GM18907 (cell line): ENCODE measurements at regions not wholly inside any gene's neighbourhood (a gene's known extent, or its start where the extent isn't known, plus 50 kb on each side); places are given as distances from the start of the nearest gene placed in this dataset.
"Not testable (repeated sequence)": the region's sequence is repeated elsewhere in the genome, so short reads cannot be mapped to it uniquely, and the experiment has no call there.

ENCODE experiments used
- ATAC-seq: cut with Tn5 transposase; IDR thresholded peaks from one replicate; pipeline ENCODE4 v1.9.1; 2021; ENCODE audit warnings: mild to moderate bottlenecking, moderate library complexity; ENCODE audit not compliant: unreplicated experiment

DNA sequence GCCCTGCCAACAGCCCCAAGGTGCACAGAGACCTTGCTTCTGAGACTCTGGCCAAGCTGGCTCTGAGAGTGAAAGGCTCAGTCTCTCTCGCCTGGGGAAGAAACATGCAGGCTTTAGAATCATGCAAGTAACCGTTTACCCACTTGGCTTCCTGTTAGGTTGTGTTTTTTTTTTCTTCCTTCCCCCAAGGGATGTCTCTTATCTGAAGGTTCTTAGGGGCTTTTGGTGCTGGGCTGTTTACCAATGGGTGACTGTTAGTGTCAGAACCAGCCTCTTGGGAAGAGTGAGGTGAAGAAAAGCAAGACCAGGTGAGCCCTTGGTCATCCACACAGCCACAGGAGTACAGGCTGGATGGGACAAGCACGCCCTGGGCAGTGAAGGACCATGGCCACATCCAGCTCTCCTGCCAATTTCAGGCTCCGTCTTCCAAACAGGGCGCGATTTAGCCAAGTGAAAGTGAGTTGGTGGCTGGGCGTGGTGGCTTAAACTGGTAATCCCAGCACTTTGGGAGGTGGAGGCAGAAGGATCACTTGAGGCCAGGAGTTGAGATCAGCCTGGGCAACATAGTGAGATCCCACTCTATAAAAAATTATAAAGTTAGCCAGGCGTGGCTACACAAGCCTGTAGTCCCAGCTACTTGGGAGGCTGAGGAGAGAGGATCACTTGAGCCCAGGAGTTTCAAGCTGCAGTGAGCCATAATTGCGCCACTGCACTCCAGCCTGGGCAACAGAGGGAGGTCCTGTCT is 76.3 kb upstream of the CUX1 start:
- ATAC-seq: peak; percentile 62

DNA sequence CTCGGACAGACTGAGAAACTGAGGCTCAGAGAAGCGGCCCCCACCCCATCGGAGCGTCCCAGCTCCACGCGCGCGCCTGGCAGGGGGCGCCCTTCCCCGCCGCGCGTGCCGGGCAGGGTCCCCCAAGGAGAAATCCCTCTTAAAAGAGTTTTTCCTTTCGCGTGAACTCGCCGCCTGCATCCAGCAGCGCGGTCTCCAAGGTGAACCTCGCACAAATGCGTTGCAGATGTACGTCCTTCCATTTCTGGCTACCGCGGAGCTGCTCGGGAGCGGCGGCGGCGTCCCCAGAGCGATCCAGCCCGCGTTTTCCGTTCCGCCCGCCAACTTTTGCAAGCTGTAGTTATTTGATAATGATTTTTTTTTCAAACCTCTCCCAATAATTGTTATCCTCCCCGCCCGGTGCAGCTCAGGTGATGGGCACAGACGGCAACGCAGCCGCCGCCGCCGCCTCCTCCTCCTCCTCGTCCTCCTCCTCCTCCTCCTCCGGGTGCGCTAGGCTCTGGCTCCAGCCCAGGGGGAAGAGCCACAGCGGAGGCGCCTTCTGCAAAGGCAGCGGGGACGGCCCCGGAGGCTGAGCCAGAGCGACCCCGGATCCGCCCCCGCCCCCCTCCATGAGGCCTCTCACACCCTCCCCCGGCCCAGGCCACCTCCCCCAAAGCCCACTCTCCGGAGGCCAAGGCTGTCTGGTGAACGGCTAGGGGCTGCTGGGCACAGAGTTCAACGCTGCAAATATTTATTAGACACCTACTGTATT is 74.0 kb upstream of the CUX1 start:
- no peak for ATAC-seq

DNA sequence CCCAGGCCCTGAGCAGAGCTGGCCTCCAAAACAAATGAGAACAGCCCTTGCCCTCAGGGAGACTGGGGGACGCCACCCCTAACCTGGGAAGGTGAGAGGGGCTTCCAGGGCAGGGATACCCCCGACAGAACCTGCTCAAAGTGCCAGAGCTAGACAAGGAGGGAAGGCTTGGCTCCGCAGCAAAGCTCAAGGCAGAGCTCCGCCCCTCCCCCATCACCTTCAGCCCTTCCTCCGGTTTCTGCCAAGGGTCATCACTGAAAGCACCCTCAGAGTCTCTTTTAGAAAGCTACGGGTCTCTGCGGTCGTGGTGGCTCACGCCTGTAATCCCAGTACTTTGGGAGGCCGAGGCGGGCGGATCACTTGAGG is 73.4 kb upstream of the CUX1 start:
- ATAC-seq: no peak

DNA sequence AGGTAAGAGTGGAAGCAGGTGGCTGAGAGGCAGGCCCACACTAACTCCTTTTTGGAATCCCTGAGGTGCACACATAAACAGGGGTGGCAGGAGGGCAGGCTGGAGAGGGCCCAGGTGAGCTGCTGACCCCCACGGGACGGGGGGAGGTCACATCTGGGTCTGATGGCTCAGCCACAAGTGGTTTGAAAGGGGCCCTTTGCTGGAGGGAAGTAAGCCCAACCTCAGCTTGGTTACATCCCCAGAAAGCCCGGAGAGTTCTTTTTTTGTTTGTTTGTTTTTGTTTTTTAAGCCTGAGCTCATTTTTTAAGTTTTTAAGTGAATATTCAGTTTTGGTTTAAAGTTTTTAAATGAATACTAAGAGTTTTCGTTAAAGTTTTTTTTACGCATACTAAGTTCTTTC is 72.8 kb upstream of the CUX1 start:
- ATAC-seq: no peak

DNA sequence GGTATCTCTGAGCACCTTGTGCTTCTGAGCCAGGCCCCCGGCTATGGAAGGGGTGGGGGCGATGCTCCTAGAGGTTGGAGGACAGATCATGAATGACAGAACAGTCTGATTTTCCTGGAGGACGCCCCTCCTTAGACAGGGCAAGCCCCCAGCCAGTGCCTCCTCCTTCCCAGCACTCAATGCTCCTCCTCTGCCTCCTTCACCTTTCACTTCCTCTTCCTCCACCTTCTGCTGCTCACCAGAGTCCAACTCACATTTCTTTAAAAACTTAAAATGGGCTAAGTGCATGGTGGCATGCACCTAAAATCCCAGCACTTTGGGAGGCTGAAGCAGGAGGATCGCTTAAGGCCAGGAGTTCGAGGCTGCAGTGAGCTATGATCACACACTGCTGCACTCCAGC is 71.1 kb upstream of the CUX1 start:
- ATAC-seq: no peak

DNA sequence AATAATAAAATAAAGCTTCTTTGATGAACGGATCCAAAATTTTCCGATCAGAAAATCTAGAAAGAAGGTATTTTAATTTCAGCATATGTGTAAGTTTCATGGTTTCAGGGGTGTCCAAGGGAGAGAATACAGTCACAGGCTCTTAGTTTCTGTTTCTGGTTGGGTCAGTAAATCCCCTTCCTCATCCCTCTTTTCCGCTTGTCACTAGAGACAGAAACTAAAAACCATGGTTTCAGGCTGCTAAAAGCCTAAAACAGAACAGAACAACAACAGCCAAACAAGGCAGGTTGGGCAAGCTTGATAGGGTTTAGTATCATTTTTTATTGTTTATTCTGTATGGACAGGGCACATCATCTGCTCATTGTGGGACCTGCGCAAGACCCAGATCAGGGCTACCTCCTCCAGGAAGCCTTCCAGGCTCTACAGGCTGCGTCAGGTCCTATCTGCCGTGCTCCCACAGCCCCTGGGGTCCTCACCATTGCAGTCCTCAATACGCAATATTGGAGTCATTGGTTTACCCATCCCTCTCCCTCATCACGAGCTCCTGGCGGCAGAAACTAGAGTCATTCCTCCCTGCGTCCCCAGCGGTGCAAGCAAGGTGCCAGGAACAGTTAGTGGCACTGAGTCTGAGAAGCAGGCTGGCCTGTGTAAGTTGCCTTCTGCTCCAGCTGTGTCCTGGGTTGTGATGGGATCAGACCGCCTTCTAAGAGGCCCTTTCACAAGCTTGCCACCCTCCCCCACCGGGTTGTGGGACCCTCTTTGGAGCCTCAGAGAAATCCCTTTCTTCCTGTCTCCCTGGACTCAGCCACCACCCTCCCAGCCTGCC is 70.2 kb upstream of the CUX1 start:
- ATAC-seq: no peak

DNA sequence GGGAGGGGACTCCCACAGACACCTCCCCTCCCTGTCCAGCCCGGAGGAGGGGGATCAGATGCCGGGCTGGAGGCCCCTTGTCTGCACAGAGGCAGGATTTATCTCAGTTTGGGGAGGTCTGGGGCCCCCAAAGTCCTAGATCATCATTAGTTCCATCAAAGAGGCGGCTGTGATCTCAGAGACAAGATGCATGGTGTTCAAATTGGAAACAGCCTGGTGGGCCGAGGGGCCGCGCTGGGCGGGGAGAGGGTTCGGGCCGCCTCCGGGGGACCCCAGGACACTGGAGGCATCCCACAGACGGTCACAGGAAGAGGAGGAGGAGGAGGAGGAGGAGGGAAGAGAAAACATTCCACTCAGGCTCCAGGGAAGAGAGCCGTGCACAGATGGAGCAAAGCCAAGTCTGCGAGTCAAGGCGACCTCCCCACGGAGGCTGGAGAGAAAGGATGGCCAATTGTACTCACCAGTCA is 69.5 kb upstream of the CUX1 start:
- ATAC-seq: no peak

DNA sequence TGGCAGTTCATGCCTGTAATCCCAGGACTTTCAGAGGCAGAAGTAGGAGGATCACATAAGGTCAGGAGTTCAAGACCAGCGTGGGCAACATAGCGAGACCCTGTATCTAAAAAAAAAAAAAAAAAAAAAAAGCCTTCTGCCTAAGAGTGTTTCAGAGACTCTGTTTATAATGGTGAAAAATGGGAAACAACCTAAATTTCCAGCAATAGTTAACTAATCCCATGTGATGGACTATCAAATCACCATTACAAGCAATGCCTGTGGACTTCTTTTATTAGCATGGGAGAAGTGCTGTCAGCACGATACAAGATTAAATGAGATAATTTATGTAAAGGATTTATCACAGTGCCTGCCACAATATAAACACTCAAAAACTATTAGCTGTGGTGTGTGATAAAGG is 67.5 kb upstream of the CUX1 start:
- no peak for ATAC-seq

DNA sequence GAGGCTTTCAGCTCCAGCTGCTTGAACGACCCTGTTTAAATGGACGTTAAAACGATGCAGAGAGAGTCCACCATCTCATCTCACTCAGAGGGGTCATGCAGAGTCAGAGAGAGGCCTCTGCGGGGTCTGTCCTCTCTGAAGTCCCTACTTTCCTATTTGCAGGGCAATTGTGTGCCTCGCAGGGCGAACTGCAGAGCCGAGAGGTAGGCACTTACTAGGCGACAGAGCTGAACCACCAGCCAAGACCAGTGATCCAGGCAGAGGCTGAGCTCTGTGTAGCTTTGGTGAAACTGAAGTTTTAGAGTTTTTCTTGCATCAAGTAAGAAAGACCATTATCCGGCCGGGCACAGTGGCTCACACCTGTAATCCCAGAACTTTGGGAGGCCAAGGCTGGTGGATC is 64.1 kb upstream of the CUX1 start:
- no peak for ATAC-seq

DNA sequence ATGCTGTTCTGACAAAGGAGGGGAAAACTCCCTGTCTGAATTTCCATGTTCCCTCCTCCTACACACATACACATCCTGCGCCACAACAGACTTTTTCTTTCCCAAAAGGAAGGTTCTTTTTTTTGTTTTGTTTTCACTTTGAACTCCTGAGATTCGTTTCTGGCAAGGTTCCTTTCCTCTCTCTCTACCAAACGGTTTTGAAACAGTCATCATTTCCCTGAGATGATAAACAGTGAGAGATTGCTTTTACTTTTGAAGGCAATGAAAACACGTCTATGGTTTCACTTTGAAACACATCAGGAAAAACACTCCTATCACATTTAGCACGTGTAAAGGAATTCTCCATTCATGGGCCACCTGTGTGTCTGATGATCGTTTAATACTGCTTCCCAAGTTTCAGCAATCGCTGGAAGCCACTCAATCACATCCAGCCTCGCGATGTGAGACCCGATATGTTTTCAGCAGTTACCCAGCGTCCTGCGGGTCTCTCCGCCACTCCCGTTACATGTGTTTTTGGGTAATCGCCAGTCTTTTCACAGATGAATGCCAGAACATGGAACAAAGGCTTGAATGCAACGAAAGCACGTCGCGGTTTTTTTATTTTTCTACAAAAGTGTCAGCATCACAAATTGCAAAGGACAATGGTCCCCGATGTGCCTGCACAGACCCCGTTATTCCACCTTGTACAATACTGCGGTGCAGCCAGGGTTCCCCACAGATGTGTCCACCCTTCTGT is 62.8 kb upstream of the CUX1 start:
- ATAC-seq: no peak

DNA sequence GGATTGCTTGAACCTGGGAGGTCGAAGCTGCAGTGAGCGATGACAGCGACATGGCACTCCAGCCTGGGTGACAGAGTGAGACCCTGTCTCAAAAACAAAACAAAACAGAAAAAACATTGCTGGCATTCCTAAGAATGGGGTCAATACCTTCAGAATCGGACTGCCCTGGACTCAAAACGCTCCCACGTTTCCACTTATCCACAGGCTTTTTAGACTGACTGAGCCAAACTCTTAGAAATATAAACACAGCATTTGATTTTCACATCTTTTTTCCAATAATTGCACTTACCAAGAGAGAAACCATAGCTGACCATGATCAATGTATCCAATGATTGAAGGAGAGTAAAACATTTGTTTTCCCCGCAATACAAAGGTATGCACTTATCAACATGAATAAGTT is 59.5 kb upstream of the CUX1 start:
- no peak for ATAC-seq

DNA sequence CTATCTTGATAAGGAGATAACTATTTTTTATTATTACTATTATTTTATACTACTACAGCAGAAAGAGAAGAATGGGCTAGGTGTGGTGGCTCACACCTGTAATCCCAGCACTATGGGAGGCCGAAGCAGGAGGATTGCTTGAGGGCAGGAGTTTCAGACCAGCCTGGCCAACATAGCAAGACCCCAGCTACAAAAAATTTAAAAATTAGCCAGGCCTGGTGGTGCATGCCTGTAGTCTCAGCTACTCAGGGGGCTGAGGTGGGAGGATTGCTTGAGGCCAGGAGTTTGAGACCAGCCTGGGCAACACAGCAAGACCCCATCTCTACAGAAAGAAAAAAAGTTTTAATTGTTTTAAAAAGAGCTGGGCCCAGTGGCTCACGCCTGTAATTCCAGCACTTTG is 58.9 kb upstream of the CUX1 start:
- ATAC-seq: not testable (repeated sequence)

DNA sequence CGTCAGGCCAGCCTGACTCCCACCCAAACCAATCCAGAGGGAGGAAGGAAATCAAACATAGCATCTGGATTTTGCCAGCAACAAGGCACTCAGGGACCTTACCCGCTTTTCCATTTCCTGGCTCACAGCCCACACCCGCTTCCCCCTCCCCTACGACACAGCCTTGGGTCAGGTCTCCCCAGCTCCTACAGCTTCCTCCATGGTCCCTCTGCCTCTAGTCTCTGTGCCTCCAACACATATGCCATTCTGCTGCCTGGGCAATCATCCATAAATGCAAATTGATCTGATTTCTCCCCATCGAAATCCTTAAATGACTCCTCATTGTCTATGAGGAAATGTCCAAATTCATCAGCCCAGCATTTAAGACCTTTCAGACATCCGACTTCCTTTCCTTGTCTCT is 53.2 kb upstream of the CUX1 start:
- ATAC-seq: no peak

DNA sequence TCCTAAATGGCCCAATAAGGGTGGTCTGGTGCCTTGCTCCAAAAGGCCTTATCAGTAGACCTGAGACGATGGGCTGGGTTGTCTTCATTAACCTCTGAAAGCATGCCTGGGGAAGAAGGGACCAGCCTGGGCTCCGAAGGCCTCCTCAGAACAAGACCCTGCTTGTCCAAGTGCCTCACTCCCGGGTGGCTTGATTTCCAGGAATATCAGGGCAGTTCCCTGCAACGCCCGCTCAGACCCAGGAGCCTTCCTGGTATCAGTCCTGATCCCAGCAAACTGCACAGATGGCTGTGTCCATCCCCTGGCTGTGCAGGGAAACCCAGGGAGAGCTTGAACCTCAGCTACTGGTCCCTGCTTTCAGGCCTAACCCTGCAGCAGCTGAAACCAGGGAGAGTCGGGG is 49.9 kb upstream of the CUX1 start:
- no peak for ATAC-seq
